ENCODE measurements at regions not wholly inside any gene's neighbourhood (a gene's known extent, or its start where the extent isn't known, plus 50 kb on each side); places are given as distances from the start of the nearest gene placed in this dataset.

GRCh38 chr9:134229466-134230091 is 65.2 kb upstream of the RNU6ATAC start:
- DNase-seq, result no peak

GRCh38 chr9:134230092-134230941 is 66.0 kb upstream of the RNU6ATAC start:
- DNase-seq, result no peak

GRCh38 chr9:134230942-134231325 is 66.6 kb upstream of the RNU6ATAC start:
- DNase-seq, result no peak

GRCh38 chr9:134231330-134231745 is 67.0 kb upstream of the RNU6ATAC start:
- no peak for DNase-seq

- DNase-seq, result no peak
Measured at GRCh38 chr9:134231767-134232166, 67.4 kb upstream of the RNU6ATAC start.

GRCh38 chr9:134233022-134233421 is 68.7 kb upstream of the RNU6ATAC start:
- no peak for DNase-seq

GRCh38 chr9:134234001-134234660 is 69.8 kb upstream of the RNU6ATAC start:
- DNase-seq, result no peak

- no peak for DNase-seq
Measured at GRCh38 chr9:134234687-134235359, 70.5 kb upstream of the RNU6ATAC start.

- no peak for DNase-seq
Measured at GRCh38 chr9:134235366-134235765, 71.0 kb upstream of the RNU6ATAC start.

GRCh38 chr9:134236001-134236421 is 71.6 kb upstream of the RNU6ATAC start:
- no peak for DNase-seq

- DNase-seq, result no peak
Measured at GRCh38 chr9:134236935-134237629, 72.7 kb upstream of the RNU6ATAC start.

- DNase-seq, result no peak
Measured at GRCh38 chr9:134237630-134238265, 73.4 kb upstream of the RNU6ATAC start.

GRCh38 chr9:134239130-134239903 is 75.0 kb upstream of the RNU6ATAC start:
- DNase-seq, result no peak

- DNase-seq, result no peak
Measured at GRCh38 chr9:134239939-134240338, 75.6 kb upstream of the RNU6ATAC start.

GRCh38 chr9:134240361-134240760 is 76.0 kb upstream of the RNU6ATAC start:
- DNase-seq, result no peak

GRCh38 chr9:134242706-134243105 is 78.3 kb upstream of the RNU6ATAC start:
- DNase-seq, result no peak

GRCh38 chr9:134243778-134244467 is 79.6 kb upstream of the RNU6ATAC start:
- peak; percentile 26 for DNase-seq

- no peak for DNase-seq
Measured at GRCh38 chr9:134245179-134245578, 80.8 kb upstream of the RNU6ATAC start.

GRCh38 chr9:134247918-134248631 is 78.2 kb upstream of the RXRA start:
- DNase-seq, result no peak
